ENCODE measurements at regions not wholly inside any gene's neighbourhood (a gene's known extent, or its start where the extent isn't known, plus 50 kb on each side); places are given as distances from the start of the nearest gene placed in this dataset.

- no peak for DNase-seq (ENCODE audit: low read depth)
- H3K4me3 ChIP-seq (ENCODE audit: low read depth, low read length), result no peak overlapping the region
- TF ChIP-seq CTCF (IDR thresholded peaks at IDR 0.05; ENCODE audit: insufficient read depth, low read depth, low read length), result no peak
These were observed 266.4 kb downstream of the ICE1 start for GRCh38 chr5:5688925-5689310.

GRCh38 chr5:5688194-5688924 lies 265.9 kb downstream of the ICE1 start:
- H3K4me3 ChIP-seq (ENCODE audit: low read depth, low read length), result no peak overlapping the region
- DNase-seq (ENCODE audit: low read depth), result no peak
- TF ChIP-seq CTCF (IDR thresholded peaks at IDR 0.05; ENCODE audit: insufficient read depth, low read depth, low read length), result no peak

DNA sequence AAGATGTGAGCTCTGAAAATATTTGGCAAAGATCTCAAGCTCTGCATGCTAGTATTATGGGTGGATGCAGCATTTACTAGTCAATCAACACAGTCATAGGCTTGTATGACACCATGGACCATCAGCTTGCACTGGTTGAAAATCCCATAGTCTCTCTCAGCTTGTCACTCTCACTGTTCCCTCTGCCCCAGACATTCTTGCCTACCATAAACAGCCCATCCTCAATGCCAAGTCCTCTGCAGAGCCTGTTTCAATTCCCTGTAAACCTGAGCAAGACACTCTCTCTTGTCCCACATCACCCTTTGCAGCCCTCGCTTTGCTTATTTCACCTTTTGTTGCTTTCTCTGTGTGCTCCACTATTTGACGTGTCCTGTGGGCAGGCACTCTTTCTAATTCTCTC lies 264.6 kb downstream of the ICE1 start:
- TF ChIP-seq CTCF (IDR thresholded peaks at IDR 0.05; ENCODE audit: insufficient read depth, low read depth, low read length), result no peak
- H3K4me3 ChIP-seq (ENCODE audit: low read depth, low read length), result no peak overlapping the region
- no peak for DNase-seq (ENCODE audit: low read depth)

- DNase-seq (ENCODE audit: low read depth), result no peak
- H3K4me3 ChIP-seq (ENCODE audit: low read depth, low read length), result no peak overlapping the region
- no peak for TF ChIP-seq CTCF (IDR thresholded peaks at IDR 0.05; ENCODE audit: insufficient read depth, low read depth, low read length)
These were observed 263.9 kb downstream of the ICE1 start for GRCh38 chr5:5686356-5686755.

- H3K4me3 ChIP-seq (ENCODE audit: low read depth, low read length), result no peak overlapping the region
- no peak for DNase-seq (ENCODE audit: low read depth)
- no peak for TF ChIP-seq CTCF (IDR thresholded peaks at IDR 0.05; ENCODE audit: insufficient read depth, low read depth, low read length)
These were observed 263.3 kb downstream of the ICE1 start for GRCh38 chr5:5685737-5686136.

- no peak overlapping the region for H3K4me3 ChIP-seq (ENCODE audit: low read depth, low read length)
- no peak for TF ChIP-seq CTCF (IDR thresholded peaks at IDR 0.05; ENCODE audit: insufficient read depth, low read depth, low read length)
- DNase-seq (ENCODE audit: low read depth), result no peak
These were observed 260.7 kb downstream of the ICE1 start for GRCh38 chr5:5683174-5683573.

GRCh38 chr5:5678909-5679308 lies 256.4 kb downstream of the ICE1 start:
- TF ChIP-seq CTCF (IDR thresholded peaks at IDR 0.05; ENCODE audit: insufficient read depth, low read depth, low read length), result no peak
- DNase-seq (ENCODE audit: low read depth), result peak; percentile 12
- H3K4me3 ChIP-seq (ENCODE audit: low read depth, low read length), result no peak overlapping the region

Data from fibroblast of villous mesenchyme (primary cell).